HG03097 (cell line): ENCODE measurements at regions not wholly inside any gene's neighbourhood (a gene's known extent, or its start where the extent isn't known, plus 50 kb on each side); places are given as distances from the start of the nearest gene placed in this dataset.
"Not testable (repeated sequence)": the region's sequence is repeated elsewhere in the genome, so short reads cannot be mapped to it uniquely, and the experiment has no call there.

Experiments
- ATAC-seq: cut with Tn5 transposase; IDR thresholded peaks from one replicate; pipeline ENCODE4 v1.9.1; 2021; ENCODE audit not compliant: unreplicated experiment, low FRiP score

GRCh38 chr5:89534331-89534730 lies 651.3 kb upstream of the MEF2C start:
- no peak for ATAC-seq

- ATAC-seq: no peak
Measured at GRCh38 chr5:89524785-89525184, 641.8 kb upstream of the MEF2C start.

- not testable (repeated sequence) for ATAC-seq
Measured at GRCh38 chr5:89523867-89524266, 640.9 kb upstream of the MEF2C start.

GRCh38 chr5:89520771-89521170 lies 637.8 kb upstream of the MEF2C start:
- ATAC-seq: no peak

GRCh38 chr5:89513299-89514044 lies 630.5 kb upstream of the MEF2C start:
- no peak for ATAC-seq

- no peak for ATAC-seq
Measured at GRCh38 chr5:89504051-89504450, 621.1 kb upstream of the MEF2C start.

- ATAC-seq: no peak
Measured at GRCh38 chr5:89499787-89500186, 616.8 kb upstream of the MEF2C start.

GRCh38 chr5:89498699-89499098 lies 615.7 kb upstream of the MEF2C start:
- no peak for ATAC-seq

- no peak for ATAC-seq
Measured at GRCh38 chr5:89493414-89493813, 610.4 kb upstream of the MEF2C start.

- ATAC-seq: no peak
Measured at GRCh38 chr5:89484962-89485361, 602.0 kb upstream of the MEF2C start.

GRCh38 chr5:89480406-89481007 lies 597.5 kb upstream of the MEF2C start:
- ATAC-seq: no peak

GRCh38 chr5:89478851-89479250 lies 595.9 kb upstream of the MEF2C start:
- ATAC-seq: no peak

- ATAC-seq: no peak
Measured at GRCh38 chr5:89473196-89473595, 590.2 kb upstream of the MEF2C start.

GRCh38 chr5:89471541-89471940 lies 588.6 kb upstream of the MEF2C start:
- no peak for ATAC-seq

- ATAC-seq: no peak
Measured at GRCh38 chr5:89471115-89471514, 588.1 kb upstream of the MEF2C start.

GRCh38 chr5:89470658-89471057 lies 587.7 kb upstream of the MEF2C start:
- ATAC-seq: no peak

GRCh38 chr5:89458332-89458656 lies 575.3 kb upstream of the MEF2C start:
- no peak for ATAC-seq

- ATAC-seq: no peak
Measured at GRCh38 chr5:89457411-89458331, 574.7 kb upstream of the MEF2C start.

- ATAC-seq: no peak
Measured at GRCh38 chr5:89452081-89452480, 569.1 kb upstream of the MEF2C start.

- ATAC-seq: no peak
Measured at GRCh38 chr5:89451263-89451662, 568.3 kb upstream of the MEF2C start.

GRCh38 chr5:89450149-89450538 lies 567.2 kb upstream of the MEF2C start:
- ATAC-seq: no peak
